H1 (cell line): ENCODE measurements at regions not wholly inside any gene's neighbourhood (a gene's known extent, or its start where the extent isn't known, plus 50 kb on each side); places are given as distances from the start of the nearest gene placed in this dataset.

Experiments used
- CTCF ChIA-PET: fragments of 300-600 bp; sonication (Branson Sonifier 250); formaldehyde crosslinking; loops from one replicate; lab custom pipeline; 2021; ENCODE audit not compliant: partially characterized antibody; lab: Charles Lee
- POLR2A ChIA-PET: fragments of 300-600 bp; sonication (Branson Sonifier 250); formaldehyde crosslinking; loops from one replicate; lab custom pipeline; 2021; ENCODE audit warnings: inconsistent platforms; ENCODE audit not compliant: partially characterized antibody; lab: Charles Lee
- DNase-seq, 2 experiments: peaks; one replicate each; pipeline versions ENCODE4 v3.0.0 to v3.0.0-alpha.2; 2010 to 2022; ENCODE audit warnings: low spot score in 2 of 2, low read depth in 1 of 2, mixed read lengths in 1 of 2
- FAIRE-seq: peaks from 2 replicates; lab custom pipeline; 2011; peaks lifted over from hg19 to GRCh38; lab: Jason Lieb, UNC
- H2AFZ ChIP-seq: 2 replicates; pipeline ENCODE4 v1.8.1; 2012; ENCODE audit warnings: low read length, inconsistent platforms
- H2AK5ac ChIP-seq: 2 replicates; pipeline ENCODE4 v1.6.1; 2013; ENCODE audit warnings: low read depth, low read length
- H2BK120ac ChIP-seq: replicated peaks from 2 replicates; pipeline ENCODE3; 2013; ENCODE audit warnings: low read depth, low read length, inconsistent platforms
- H2BK12ac ChIP-seq: 2 replicates; pipeline ENCODE4 v1.6.1; 2013; ENCODE audit warnings: low read depth, low read length
- H2BK15ac ChIP-seq: 2 replicates; pipeline ENCODE4 v1.6.1; 2013; ENCODE audit warnings: low read length
- H2BK20ac ChIP-seq: 2 replicates; pipeline ENCODE4 v1.6.1; 2013; ENCODE audit warnings: low read length
- H2BK5ac ChIP-seq: 2 replicates; pipeline ENCODE4 v1.6.1; 2013; ENCODE audit warnings: low read depth, low read length
- H3K14ac ChIP-seq: 2 replicates; pipeline ENCODE4 v1.6.1; 2013; ENCODE audit warnings: inconsistent platforms; ENCODE audit not compliant: insufficient read length
- H3K18ac ChIP-seq: 2 replicates; pipeline ENCODE4 v1.6.1; 2013; ENCODE audit warnings: low read length; ENCODE audit errors: extremely low read depth
- H3K23ac ChIP-seq: 2 replicates; pipeline ENCODE4 v1.6.1; 2013; ENCODE audit warnings: inconsistent platforms; ENCODE audit not compliant: insufficient read length
- H3K23me2 ChIP-seq: 2 replicates; pipeline ENCODE4 v1.6.1; 2013; ENCODE audit warnings: low read depth, low read length
- H3K27ac ChIP-seq: 2 replicates; pipeline ENCODE4 v1.6.1; 2011; ENCODE audit warnings: low read depth, low read length, inconsistent platforms
- H3K27me3 ChIP-seq, 4 experiments: replicated peaks in 1 of 4; 1 replicate in 1 of 4; 2 replicates in 3 of 4; pipeline versions ENCODE4 v1.6.1 to v1.8.1; 2011 to 2013; ENCODE audit warnings: low read length in 3 of 4, mild to moderate bottlenecking in 3 of 4, inconsistent platforms in 2 of 4, mixed read lengths in 2 of 4, moderate library complexity in 1 of 4; ENCODE audit not compliant: control insufficient read depth in 3 of 4, insufficient read depth in 3 of 4; ENCODE audit errors: extremely low read depth in 1 of 4
- H3K36me3 ChIP-seq, 4 experiments: 2 replicates each; pipeline versions ENCODE4 v1.6.1 to v1.8.1; 2011 to 2013; ENCODE audit warnings: mild to moderate bottlenecking in 4 of 4, low read length in 3 of 4, moderate library complexity in 2 of 4, control low read depth in 1 of 4, inconsistent platforms in 1 of 4; ENCODE audit not compliant: insufficient read depth in 4 of 4, control insufficient read depth in 2 of 4
- H3K4ac ChIP-seq: replicated peaks from 2 replicates; pipeline ENCODE3; 2013; ENCODE audit warnings: low read length, low read depth, mixed read lengths, inconsistent platforms; ENCODE audit not compliant: insufficient read length
- H3K4me1 ChIP-seq, 4 experiments: replicated peaks in 1 of 4; 1 replicate in 1 of 4; 2 replicates in 3 of 4; pipeline versions ENCODE4 v1.6.1 to v1.8.1; 2011 to 2013; ENCODE audit warnings: low read length in 3 of 4, inconsistent platforms in 2 of 4, mixed read lengths in 1 of 4; ENCODE audit not compliant: insufficient read depth in 4 of 4, control insufficient read depth in 3 of 4
- H3K4me2 ChIP-seq, 2 experiments: 2 replicates each; pipeline versions ENCODE4 v1.6.1 to v1.8.1; 2011 to 2013; ENCODE audit warnings: low read depth in 2 of 2, low read length in 2 of 2, control low read depth in 1 of 2, inconsistent platforms in 1 of 2, mild to moderate bottlenecking in 1 of 2; ENCODE audit not compliant: insufficient read depth in 1 of 2
- H3K4me3 ChIP-seq, 4 experiments: fragments of 200-600, 300-600 bp in 1 of 4; sonication (generic), shearing (Covaris generic), sonication (Bioruptor Twin) in 1 of 4; 2 replicates each; pipeline versions ENCODE4 v1.5.1 to v1.8.1; 2011 to 2016; ENCODE audit warnings: low read length in 4 of 4, low read depth in 3 of 4, control low read depth in 2 of 4, inconsistent platforms in 2 of 4, mild to moderate bottlenecking in 2 of 4, mixed read lengths in 1 of 4, moderate library complexity in 1 of 4; ENCODE audit not compliant: insufficient read depth in 2 of 4; ENCODE audit errors: extremely low read depth in 1 of 4
- H3K56ac ChIP-seq: replicated peaks from 2 replicates; pipeline ENCODE3; 2013; ENCODE audit warnings: low read depth, mild to moderate bottlenecking, mixed read lengths, low read length, inconsistent platforms; ENCODE audit not compliant: insufficient read length
- H3K79me1 ChIP-seq: 2 replicates; pipeline ENCODE4 v1.6.1; 2013; ENCODE audit warnings: low read depth, low read length, control low read depth
- H3K79me2 ChIP-seq, 2 experiments: 2 replicates each; pipeline versions ENCODE4 v1.6.1 to v1.8.1; 2012 to 2013; ENCODE audit warnings: low read length in 2 of 2, mild to moderate bottlenecking in 2 of 2, inconsistent platforms in 1 of 2; ENCODE audit not compliant: insufficient read depth in 2 of 2, control insufficient read depth in 1 of 2
- H3K9ac ChIP-seq, 4 experiments: replicated peaks in 1 of 4; 1 replicate in 1 of 4; 2 replicates in 3 of 4; pipeline versions ENCODE4 v1.6.1 to v1.8.1; 2011 to 2013; ENCODE audit warnings: low read depth in 3 of 4, low read length in 3 of 4, control low read depth in 2 of 4, mild to moderate bottlenecking in 2 of 4, moderate library complexity in 2 of 4, inconsistent platforms in 1 of 4; ENCODE audit errors: extremely low read depth in 1 of 4
- H3K9me3 ChIP-seq, 2 experiments: 2 replicates each; pipeline versions ENCODE4 v1.6.1 to v1.8.1; 2012 to 2013; ENCODE audit warnings: mild to moderate bottlenecking in 2 of 2, moderate library complexity in 2 of 2, control low read depth in 1 of 2, inconsistent platforms in 1 of 2, low read depth in 1 of 2, low read length in 1 of 2, mixed read lengths in 1 of 2; ENCODE audit not compliant: insufficient read depth in 2 of 2
- H4K20me1 ChIP-seq, 2 experiments: replicated peaks in 1 of 2; 2 replicates each; pipeline versions ENCODE3 to v1.8.1; 2011 to 2013; ENCODE audit warnings: inconsistent platforms in 2 of 2, low read length in 2 of 2, mild to moderate bottlenecking in 1 of 2; ENCODE audit not compliant: insufficient read depth in 2 of 2, control insufficient read depth in 1 of 2
- H4K5ac ChIP-seq: 2 replicates; pipeline ENCODE4 v1.6.1; 2013; ENCODE audit warnings: low read length, low read depth, mixed read lengths, inconsistent platforms; ENCODE audit not compliant: insufficient read length
- H4K8ac ChIP-seq: 2 replicates; pipeline ENCODE4 v1.8.0; 2013; ENCODE audit warnings: mild to moderate bottlenecking, moderate library complexity, low read length, inconsistent platforms; ENCODE audit not compliant: insufficient read depth; ENCODE audit errors: extremely low read depth
- H4K91ac ChIP-seq: replicated peaks from 2 replicates; pipeline ENCODE3; 2013; ENCODE audit warnings: low read length, mixed read lengths, inconsistent platforms; ENCODE audit not compliant: insufficient read length
- ASH2L ChIP-seq: fragments of 200-600, 300-600 bp; sonication (generic); IDR thresholded peaks from one replicate; pipeline ENCODE4 v1.7.1; 2017; ENCODE audit warnings: low read length
- BACH1 ChIP-seq: IDR thresholded peaks from 2 replicates; pipeline ENCODE4 v1.6.1; 2012; ENCODE audit warnings: low read length, improper control_type of control experiment
- CBX5 ChIP-seq: fragments of 300-800, 300-1000 bp; sonication (generic); IDR thresholded peaks from 2 replicates; pipeline ENCODE4 v1.7.1; 2016; ENCODE audit warnings: antibody characterized with exemption, low read length, low read depth
- CEBPB ChIP-seq: IDR thresholded peaks from 2 replicates; pipeline ENCODE4 v1.6.1; 2012; ENCODE audit warnings: low read depth, low read length
- CHD2 ChIP-seq: IDR thresholded peaks from 2 replicates; pipeline ENCODE4 v1.6.1; 2012; ENCODE audit warnings: low read length, improper control_type of control experiment
- CTBP2 ChIP-seq: IDR thresholded peaks from 2 replicates; pipeline ENCODE4 v1.7.0; 2011; ENCODE audit warnings: borderline replicate concordance, mild to moderate bottlenecking, moderate library complexity, mixed read lengths, low read length; ENCODE audit not compliant: insufficient read depth, insufficient read length
- EP300 ChIP-seq, 2 experiments: IDR thresholded peaks; 1 replicate in 1 of 2; 2 replicates in 1 of 2; pipeline ENCODE4 v1.6.1; 2011 to 2012; ENCODE audit warnings: low read depth in 2 of 2, low read length in 2 of 2, mild to moderate bottlenecking in 2 of 2, borderline replicate concordance in 1 of 2, inconsistent platforms in 1 of 2, moderate library complexity in 1 of 2
- GTF2F1 ChIP-seq: IDR thresholded peaks from 2 replicates; pipeline ENCODE4 v1.6.1; 2012; ENCODE audit warnings: low read depth, low read length, improper control_type of control experiment, borderline replicate concordance
- KDM1A ChIP-seq: fragments of 200-600, 300-600 bp; sonication (generic); IDR thresholded peaks from 2 replicates; pipeline ENCODE4 v1.7.1; 2016; ENCODE audit warnings: mild to moderate bottlenecking, low read length, borderline replicate concordance
- KDM4A ChIP-seq: IDR thresholded peaks from one replicate; pipeline ENCODE4 v1.7.1; 2012; ENCODE audit warnings: low read depth, mild to moderate bottlenecking, moderate library complexity, low read length, inconsistent platforms; ENCODE audit not compliant: severe bottlenecking
- MAFK ChIP-seq: IDR thresholded peaks from 2 replicates; pipeline ENCODE4 v1.6.1; 2012; ENCODE audit warnings: low read depth, mild to moderate bottlenecking, improper control_type of control experiment, low read length
- POLR2AphosphoS5 ChIP-seq: IDR thresholded peaks from 2 replicates; pipeline ENCODE4 v1.6.1; 2011; ENCODE audit warnings: low read depth, low read length
- RXRA ChIP-seq: IDR thresholded peaks from 2 replicates; pipeline ENCODE4 v1.6.1; 2011; ENCODE audit warnings: low read depth, mild to moderate bottlenecking, low read length, moderate library complexity; ENCODE audit not compliant: insufficient read depth
- SIN3A ChIP-seq, 2 experiments: IDR thresholded peaks in 1 of 2; conservative IDR thresholded peaks in 1 of 2; 2 replicates each; pipeline ENCODE4 v1.6.1; 2011 to 2012; ENCODE audit warnings: low read length in 2 of 2, improper control_type of control experiment in 1 of 2, low read depth in 1 of 2, mild to moderate bottlenecking in 1 of 2
- TAF1 ChIP-seq: IDR thresholded peaks from 2 replicates; pipeline ENCODE4 v1.6.1; 2011; ENCODE audit warnings: mild to moderate bottlenecking, low read depth, low read length
- WGBS, 2 experiments: shearing (Covaris generic) in 1 of 2; methylation state at CpG; one replicate each; pipeline versions ENCODE4 v1.1.6 to v1.1.7; 2013 to 2015; ENCODE audit warnings: low lambda C conversion rate in 2 of 2, mixed read lengths in 2 of 2, inconsistent platforms in 1 of 2, low coverage in 1 of 2, missing lambda C conversion rate in 1 of 2; ENCODE audit not compliant: insufficient replicate concordance in 2 of 2, insufficient coverage in 1 of 2, insufficient read length in 1 of 2; ENCODE audit errors: extremely low coverage in 1 of 2, missing lambda C conversion rate in 1 of 2; 5-methylcytosine and 5-hydroxymethylcytosine counted together

DNA sequence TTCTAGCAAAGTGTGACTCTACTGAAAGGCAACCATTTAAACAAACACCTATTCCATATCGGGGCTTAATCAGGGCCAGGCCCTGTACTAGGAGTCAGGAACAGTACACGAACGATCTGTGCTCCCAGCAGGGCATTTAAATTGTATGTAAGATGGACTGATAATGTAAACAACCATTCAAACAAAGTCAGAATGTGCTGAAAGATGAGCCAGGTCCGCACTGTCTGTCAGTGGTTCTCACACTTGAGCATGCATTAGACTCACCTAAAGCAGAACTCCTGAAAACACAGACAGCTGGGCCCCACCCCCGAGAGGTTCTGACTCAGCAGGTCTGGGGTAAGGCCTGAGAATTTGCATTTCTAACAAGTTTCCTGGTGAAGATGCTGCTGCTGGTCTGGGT, 81.6 kb downstream of the PXDC1 start:
- H2BK12ac ChIP-seq: no peak overlapping the region
- no peak overlapping the region for H3K4me2 ChIP-seq
- H4K8ac ChIP-seq: no peak overlapping the region
- no peak overlapping the region for H4K91ac ChIP-seq
- WGBS, 2 experiments: 93% methylated on average over 5 of the region's 5 CpGs; no CpG with 5 or more reads in 1 of the 2 experiments
- DNase-seq (no peak), FAIRE-seq (no peak)
- H3K9ac ChIP-seq: no peak overlapping the region
- no peak overlapping the region for H3K23ac ChIP-seq
- H3K27me3 ChIP-seq: no peaks in the 10 kb centered on the region
- H3K27ac ChIP-seq: no peak overlapping the region
- H4K5ac ChIP-seq: no peak overlapping the region
- no peaks in the 10 kb centered on the region for H3K23me2 ChIP-seq
- no peak overlapping the region for H2BK15ac ChIP-seq
- no peak overlapping the region for H3K14ac ChIP-seq
- H2BK120ac ChIP-seq: no peak overlapping the region
- no peak for TF ChIP-seq KDM1A
- no peak for TF ChIP-seq CHD2
- no peak for TF ChIP-seq GTF2F1
- no peak for TF ChIP-seq ASH2L
- TF ChIP-seq CBX5: no peak
- TF ChIP-seq KDM4A: no peak
- TF ChIP-seq CEBPB: no peak
- peak; percentile 45; the same call in 1 of the 2 replicates for TF ChIP-seq MAFK
- TF ChIP-seq POLR2AphosphoS5: no peak
- no peak for TF ChIP-seq RXRA
- no peak for TF ChIP-seq TAF1
- no peak for TF ChIP-seq EP300 (IDR thresholded peaks at IDR 0.05; ENCODE audit: borderline replicate concordance in 1 of 2, low read depth in 2 of 2, low read length in 2 of 2)
- no peak for TF ChIP-seq CTBP2
- TF ChIP-seq SIN3A (conservative IDR thresholded peaks at IDR 0.05 in 1 of 2, IDR thresholded peaks at IDR 0.05 in 1 of 2; ENCODE audit: low read depth in 1 of 2, low read length in 2 of 2): no peak
- TF ChIP-seq BACH1: peak; percentile 67
- no peak overlapping the region for H2BK20ac ChIP-seq
- H3K4me1 ChIP-seq: peaks cover 0 to 14% (median 6%) of the 10 kb centered on the region in 4 experiments; a peak in 3 of 7 replicates
- H2AK5ac ChIP-seq: no peak overlapping the region
- H3K4me3 ChIP-seq: no peak overlapping the region
- peaks cover 0 to 6% of the 10 kb centered on the region in 2 experiments; a peak in 1 of 4 replicates for H3K9me3 ChIP-seq
- CTCF ChIA-PET: no interaction called here
- H3K4ac ChIP-seq: no peak overlapping the region
- H4K20me1 ChIP-seq: no peaks in the 10 kb centered on the region
- no peaks in the 10 kb centered on the region for H3K79me1 ChIP-seq
- H3K36me3 ChIP-seq: no peaks in the 10 kb centered on the region
- H3K79me2 ChIP-seq: no peaks in the 10 kb centered on the region
- no peak overlapping the region for H3K18ac ChIP-seq
- H3K56ac ChIP-seq: no peak overlapping the region
- H2AFZ ChIP-seq: no peak overlapping the region
- POLR2A ChIA-PET: no interaction called here
- no peak overlapping the region for H2BK5ac ChIP-seq
